ENCODE measurements at regions not wholly inside any gene's neighbourhood (a gene's known extent, or its start where the extent isn't known, plus 50 kb on each side); places are given as distances from the start of the nearest gene placed in this dataset.

- TF ChIP-seq CTCF (IDR thresholded peaks at IDR 0.05) (no peak), POLR2AphosphoS5 (IDR thresholded peaks at IDR 0.05) (no peak), POLR2A (IDR thresholded peaks at IDR 0.05) (no peak)
Measured at GRCh38 chr10:52677086-52677485, 95.5 kb downstream of the MBL2 start.

All from transverse colon (tissue), 4 donors.